Liver (tissue), 3 donors: ENCODE measurements at regions not wholly inside any gene's neighbourhood (a gene's known extent, or its start where the extent isn't known, plus 50 kb on each side); places are given as distances from the start of the nearest gene placed in this dataset.

Source experiments
- EGR1 ChIP-seq, 2 donors: IDR thresholded peaks; 2 replicates each; pipeline ENCODE4 v1.6.1; 2016 to 2018; ENCODE audit warnings: antibody characterized with exemption in 2 of 2, low read depth in 2 of 2
- HNF4A ChIP-seq, 2 donors: conservative IDR thresholded peaks; 2 replicates each; pipeline ENCODE4 v1.6.1; 2016; ENCODE audit warnings: antibody characterized with exemption in 2 of 2, mild to moderate bottlenecking in 2 of 2
- RXRA ChIP-seq, 2 donors: IDR thresholded peaks; 2 replicates each; pipeline ENCODE4 v1.6.1; 2017 to 2018; ENCODE audit warnings: antibody characterized with exemption in 2 of 2, mild to moderate bottlenecking in 1 of 2
- TF ChIP-seq, protein P1 (sequence below): fragments of 150-350 bp; IDR thresholded peaks from 2 replicates; pipeline ENCODE4 v1.5.1; 2017; ENCODE audit warnings: improper control_type of control experiment, low read depth, low read length; ENCODE audit not compliant: missing input control
- TF ChIP-seq, protein P2 (sequence below): IDR thresholded peaks from 2 replicates; pipeline ENCODE4 v1.6.1; 2016; ENCODE audit warnings: antibody characterized with exemption
- donor health status: healthy.
- donor health status: healthy.

DNA sequence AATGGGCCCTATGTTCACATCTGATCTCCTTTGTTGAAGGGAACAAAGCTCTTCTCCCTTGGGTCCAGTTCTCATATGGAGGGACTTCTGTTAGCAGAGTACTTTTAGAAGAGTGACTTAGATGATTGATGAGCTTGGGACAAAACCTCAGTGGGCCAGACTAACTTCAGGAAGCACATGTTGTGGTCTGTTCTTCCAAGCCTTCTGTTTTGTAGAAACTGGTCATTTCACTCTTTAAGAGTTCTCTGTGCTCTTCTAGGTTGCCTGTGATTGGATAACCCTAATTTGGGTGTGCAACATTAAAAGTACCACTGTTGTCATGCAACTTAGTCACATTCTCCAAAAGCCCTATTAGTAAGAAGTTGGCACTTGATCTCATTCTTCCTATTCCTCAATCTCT, 183.5 kb upstream of the ACO1 start:
- TF ChIP-seq RXRA (IDR thresholded peaks at IDR 0.05) (no peak), EGR1 (IDR thresholded peaks at IDR 0.05; ENCODE audit: low read depth in 2 of 2) (no peak), HNF4A (conservative IDR thresholded peaks at IDR 0.05) (no peak)
- TF ChIP-seq, protein P1, sequence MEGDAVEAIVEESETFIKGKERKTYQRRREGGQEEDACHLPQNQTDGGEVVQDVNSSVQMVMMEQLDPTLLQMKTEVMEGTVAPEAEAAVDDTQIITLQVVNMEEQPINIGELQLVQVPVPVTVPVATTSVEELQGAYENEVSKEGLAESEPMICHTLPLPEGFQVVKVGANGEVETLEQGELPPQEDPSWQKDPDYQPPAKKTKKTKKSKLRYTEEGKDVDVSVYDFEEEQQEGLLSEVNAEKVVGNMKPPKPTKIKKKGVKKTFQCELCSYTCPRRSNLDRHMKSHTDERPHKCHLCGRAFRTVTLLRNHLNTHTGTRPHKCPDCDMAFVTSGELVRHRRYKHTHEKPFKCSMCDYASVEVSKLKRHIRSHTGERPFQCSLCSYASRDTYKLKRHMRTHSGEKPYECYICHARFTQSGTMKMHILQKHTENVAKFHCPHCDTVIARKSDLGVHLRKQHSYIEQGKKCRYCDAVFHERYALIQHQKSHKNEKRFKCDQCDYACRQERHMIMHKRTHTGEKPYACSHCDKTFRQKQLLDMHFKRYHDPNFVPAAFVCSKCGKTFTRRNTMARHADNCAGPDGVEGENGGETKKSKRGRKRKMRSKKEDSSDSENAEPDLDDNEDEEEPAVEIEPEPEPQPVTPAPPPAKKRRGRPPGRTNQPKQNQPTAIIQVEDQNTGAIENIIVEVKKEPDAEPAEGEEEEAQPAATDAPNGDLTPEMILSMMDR = no peak
- TF ChIP-seq, protein P2, sequence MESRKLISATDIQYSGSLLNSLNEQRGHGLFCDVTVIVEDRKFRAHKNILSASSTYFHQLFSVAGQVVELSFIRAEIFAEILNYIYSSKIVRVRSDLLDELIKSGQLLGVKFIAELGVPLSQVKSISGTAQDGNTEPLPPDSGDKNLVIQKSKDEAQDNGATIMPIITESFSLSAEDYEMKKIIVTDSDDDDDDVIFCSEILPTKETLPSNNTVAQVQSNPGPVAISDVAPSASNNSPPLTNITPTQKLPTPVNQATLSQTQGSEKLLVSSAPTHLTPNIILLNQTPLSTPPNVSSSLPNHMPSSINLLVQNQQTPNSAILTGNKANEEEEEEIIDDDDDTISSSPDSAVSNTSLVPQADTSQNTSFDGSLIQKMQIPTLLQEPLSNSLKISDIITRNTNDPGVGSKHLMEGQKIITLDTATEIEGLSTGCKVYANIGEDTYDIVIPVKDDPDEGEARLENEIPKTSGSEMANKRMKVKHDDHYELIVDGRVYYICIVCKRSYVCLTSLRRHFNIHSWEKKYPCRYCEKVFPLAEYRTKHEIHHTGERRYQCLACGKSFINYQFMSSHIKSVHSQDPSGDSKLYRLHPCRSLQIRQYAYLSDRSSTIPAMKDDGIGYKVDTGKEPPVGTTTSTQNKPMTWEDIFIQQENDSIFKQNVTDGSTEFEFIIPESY = no peak
